ENCODE measurements at regions not wholly inside any gene's neighbourhood (a gene's known extent, or its start where the extent isn't known, plus 50 kb on each side); places are given as distances from the start of the nearest gene placed in this dataset.

DNA sequence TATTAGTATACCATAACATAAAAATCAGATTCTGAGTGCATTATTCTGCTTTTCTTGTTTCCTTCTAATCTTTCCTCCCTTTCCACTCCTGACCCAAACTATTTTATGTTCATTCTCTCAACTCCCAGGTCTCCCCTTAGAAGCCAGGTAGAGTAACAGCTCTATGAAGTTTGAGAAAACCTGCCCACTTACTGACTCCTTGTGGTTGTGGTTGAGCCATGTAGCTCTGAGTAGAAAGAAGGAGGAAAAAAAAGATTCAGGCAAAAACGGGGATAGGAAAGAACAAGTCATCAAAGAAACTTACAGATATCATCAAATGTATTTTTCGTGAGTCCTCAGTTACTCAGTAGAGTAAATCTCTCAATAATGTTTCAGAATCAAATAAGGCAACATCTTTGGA is 216.7 kb downstream of the PMP22 start:
- TF ChIP-seq, protein P1, sequence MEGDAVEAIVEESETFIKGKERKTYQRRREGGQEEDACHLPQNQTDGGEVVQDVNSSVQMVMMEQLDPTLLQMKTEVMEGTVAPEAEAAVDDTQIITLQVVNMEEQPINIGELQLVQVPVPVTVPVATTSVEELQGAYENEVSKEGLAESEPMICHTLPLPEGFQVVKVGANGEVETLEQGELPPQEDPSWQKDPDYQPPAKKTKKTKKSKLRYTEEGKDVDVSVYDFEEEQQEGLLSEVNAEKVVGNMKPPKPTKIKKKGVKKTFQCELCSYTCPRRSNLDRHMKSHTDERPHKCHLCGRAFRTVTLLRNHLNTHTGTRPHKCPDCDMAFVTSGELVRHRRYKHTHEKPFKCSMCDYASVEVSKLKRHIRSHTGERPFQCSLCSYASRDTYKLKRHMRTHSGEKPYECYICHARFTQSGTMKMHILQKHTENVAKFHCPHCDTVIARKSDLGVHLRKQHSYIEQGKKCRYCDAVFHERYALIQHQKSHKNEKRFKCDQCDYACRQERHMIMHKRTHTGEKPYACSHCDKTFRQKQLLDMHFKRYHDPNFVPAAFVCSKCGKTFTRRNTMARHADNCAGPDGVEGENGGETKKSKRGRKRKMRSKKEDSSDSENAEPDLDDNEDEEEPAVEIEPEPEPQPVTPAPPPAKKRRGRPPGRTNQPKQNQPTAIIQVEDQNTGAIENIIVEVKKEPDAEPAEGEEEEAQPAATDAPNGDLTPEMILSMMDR (IDR thresholded peaks at IDR 0.05 in 4 of 5, conservative IDR thresholded peaks at IDR 0.05 in 1 of 5): no peak
- TF ChIP-seq POLR2A (IDR thresholded peaks at IDR 0.05): no peak

Data from gastrocnemius medialis (tissue), 4 donors.